PFSK-1 (cell line): ENCODE measurements at regions not wholly inside any gene's neighbourhood (a gene's known extent, or its start where the extent isn't known, plus 50 kb on each side); places are given as distances from the start of the nearest gene placed in this dataset.

ENCODE experiments used
- SIN3A ChIP-seq: IDR thresholded peaks from 2 replicates; pipeline ENCODE4 v1.6.1; 2012; ENCODE audit warnings: mild to moderate bottlenecking, low read length, moderate library complexity, borderline replicate concordance; ENCODE audit not compliant: insufficient read depth
- TF ChIP-seq, protein P1 (sequence below), 2 experiments: IDR thresholded peaks; 2 replicates each; pipeline versions ENCODE4 v1.6.1 to v1.8.0; 2011 to 2012; ENCODE audit warnings: low read depth in 2 of 2, low read length in 2 of 2, control low read depth in 1 of 2, inconsistent platforms in 1 of 2, mild to moderate bottlenecking in 1 of 2, moderate library complexity in 1 of 2; ENCODE audit not compliant: insufficient read depth in 1 of 2

DNA sequence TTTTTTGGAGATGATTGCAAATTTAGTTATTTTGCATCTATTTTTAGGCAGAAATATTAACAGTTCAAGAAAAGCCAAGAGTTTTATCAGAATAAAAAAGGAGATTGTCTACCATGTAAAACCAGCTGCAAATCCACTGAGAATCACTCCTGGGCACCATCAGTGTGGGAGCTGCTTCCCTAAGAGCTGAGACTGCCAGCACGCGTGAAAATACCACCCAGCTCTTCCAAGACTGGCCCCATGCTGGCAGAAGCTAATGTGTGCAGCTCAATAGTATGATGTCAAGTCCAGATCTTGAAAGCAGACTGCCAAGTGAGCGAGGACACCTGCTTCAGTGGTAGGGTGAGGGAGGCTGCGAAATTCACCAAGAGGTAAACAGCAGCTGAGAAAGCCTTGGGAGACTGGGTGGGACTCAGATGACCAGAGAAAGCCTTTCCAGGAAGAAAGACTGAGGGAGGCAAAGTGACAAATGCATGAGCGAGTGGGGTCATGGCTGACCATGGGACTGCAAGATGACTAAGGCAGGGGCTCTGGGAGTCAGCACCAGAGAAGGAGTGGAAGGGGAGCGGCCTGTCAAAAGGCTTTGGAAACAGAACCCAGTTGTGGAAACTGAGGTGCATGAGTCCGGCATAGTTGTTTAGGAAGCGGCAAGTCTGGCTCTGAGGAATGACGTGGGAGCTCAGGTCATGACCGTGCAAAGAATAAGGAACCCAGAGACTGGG lies 200.9 kb downstream of the GADD45G start:
- TF ChIP-seq SIN3A = no peak
- TF ChIP-seq, protein P1, sequence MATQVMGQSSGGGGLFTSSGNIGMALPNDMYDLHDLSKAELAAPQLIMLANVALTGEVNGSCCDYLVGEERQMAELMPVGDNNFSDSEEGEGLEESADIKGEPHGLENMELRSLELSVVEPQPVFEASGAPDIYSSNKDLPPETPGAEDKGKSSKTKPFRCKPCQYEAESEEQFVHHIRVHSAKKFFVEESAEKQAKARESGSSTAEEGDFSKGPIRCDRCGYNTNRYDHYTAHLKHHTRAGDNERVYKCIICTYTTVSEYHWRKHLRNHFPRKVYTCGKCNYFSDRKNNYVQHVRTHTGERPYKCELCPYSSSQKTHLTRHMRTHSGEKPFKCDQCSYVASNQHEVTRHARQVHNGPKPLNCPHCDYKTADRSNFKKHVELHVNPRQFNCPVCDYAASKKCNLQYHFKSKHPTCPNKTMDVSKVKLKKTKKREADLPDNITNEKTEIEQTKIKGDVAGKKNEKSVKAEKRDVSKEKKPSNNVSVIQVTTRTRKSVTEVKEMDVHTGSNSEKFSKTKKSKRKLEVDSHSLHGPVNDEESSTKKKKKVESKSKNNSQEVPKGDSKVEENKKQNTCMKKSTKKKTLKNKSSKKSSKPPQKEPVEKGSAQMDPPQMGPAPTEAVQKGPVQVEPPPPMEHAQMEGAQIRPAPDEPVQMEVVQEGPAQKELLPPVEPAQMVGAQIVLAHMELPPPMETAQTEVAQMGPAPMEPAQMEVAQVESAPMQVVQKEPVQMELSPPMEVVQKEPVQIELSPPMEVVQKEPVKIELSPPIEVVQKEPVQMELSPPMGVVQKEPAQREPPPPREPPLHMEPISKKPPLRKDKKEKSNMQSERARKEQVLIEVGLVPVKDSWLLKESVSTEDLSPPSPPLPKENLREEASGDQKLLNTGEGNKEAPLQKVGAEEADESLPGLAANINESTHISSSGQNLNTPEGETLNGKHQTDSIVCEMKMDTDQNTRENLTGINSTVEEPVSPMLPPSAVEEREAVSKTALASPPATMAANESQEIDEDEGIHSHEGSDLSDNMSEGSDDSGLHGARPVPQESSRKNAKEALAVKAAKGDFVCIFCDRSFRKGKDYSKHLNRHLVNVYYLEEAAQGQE (IDR thresholded peaks at IDR 0.05; ENCODE audit: insufficient read depth in 1 of 2, low read depth in 2 of 2, low read length in 2 of 2) = no peak
